ENCODE measurements at regions not wholly inside any gene's neighbourhood (a gene's known extent, or its start where the extent isn't known, plus 50 kb on each side); places are given as distances from the start of the nearest gene placed in this dataset.

GRCh38 chr2:18484625-18485024, 75.8 kb downstream of the RDH14 start:
- dilution Hi-C loops (cut with HindIII; ENCODE audit: low sequenced_read_pairs, unreplicated experiment) = no loop called here

More at GRCh38 chr2:18484625-18485024, 75.8 kb downstream of the RDH14 start:
- Histone ChIP-seq H3K9ac (ENCODE audit: low read depth, low read length) (no peak overlapping the region), H4K20me1 (ENCODE audit: insufficient read depth, low read length) (no peaks in the 10 kb centered on the region), H2AK5ac (ENCODE audit: low read depth, low read length) (no peak overlapping the region), H4K5ac (ENCODE audit: low read depth, low read length) (no peak overlapping the region), H2AK9ac (replicated peaks; ENCODE audit: low read depth, low read length, poor library complexity) (no peak overlapping the region), H3K27ac (ENCODE audit: insufficient read depth, low read length) (no peak overlapping the region), H3K79me1 (ENCODE audit: low read depth in 1 of 2, low read length in 2 of 2) (no peaks in the 10 kb centered on the region), H2BK15ac (ENCODE audit: low read depth, low read length) (no peak overlapping the region), H3K9me3 (ENCODE audit: control insufficient read depth, insufficient read depth, low read length) (no peaks in the 10 kb centered on the region), H2AFZ (replicated peaks; ENCODE audit: low read length, poor library complexity) (no peak overlapping the region), H3K4ac (ENCODE audit: low read depth, low read length) (no peak overlapping the region), H2BK20ac (ENCODE audit: low read depth, low read length) (no peak overlapping the region), H3K56ac (ENCODE audit: extremely low read depth, insufficient read depth, low read length) (no peak overlapping the region), H4K91ac (ENCODE audit: insufficient read depth, low read depth, low read length) (no peak overlapping the region), H3K4me1 (ENCODE audit: control insufficient read depth, insufficient read depth, low read length) (no peaks in the 10 kb centered on the region; the same call in 1 of the 2 replicates), H3K4me3 (ENCODE audit: insufficient read depth, low read depth, low read length) (no peak overlapping the region), H3K14ac (replicated peaks; ENCODE audit: low read depth, low read length) (no peak overlapping the region), H2BK5ac (ENCODE audit: low read depth, low read length, poor library complexity, severe bottlenecking) (no peak overlapping the region), H3K23ac (ENCODE audit: low read depth, low read length) (no peak overlapping the region), H2BK120ac (ENCODE audit: low read depth, low read length) (no peak overlapping the region), H3K18ac (ENCODE audit: low read depth, low read length) (no peak overlapping the region), H3K36me3 (ENCODE audit: control insufficient read depth, insufficient read depth, low read length) (no peaks in the 10 kb centered on the region), H3K9me1 (ENCODE audit: insufficient read depth, low read length) (no peaks in the 10 kb centered on the region; the same call in 1 of the 2 replicates), H3K4me2 (ENCODE audit: low read depth, low read length) (no peak overlapping the region), H3K27me3 (ENCODE audit: control insufficient read depth, insufficient read depth, low read length) (no peaks in the 10 kb centered on the region), H4K8ac (ENCODE audit: low read depth in 2 of 2, low read length in 2 of 2) (no peak overlapping the region)
- no peak for TF ChIP-seq CHD1 (IDR thresholded peaks at IDR 0.05; ENCODE audit: low read depth, low read length)
- TF ChIP-seq MXI1 (IDR thresholded peaks at IDR 0.05; ENCODE audit: borderline replicate concordance, low read depth, low read length) = no peak
- no peak for TF ChIP-seq BHLHE40 (IDR thresholded peaks at IDR 0.05; ENCODE audit: low read depth, low read length)
- no peak for TF ChIP-seq MAZ (IDR thresholded peaks at IDR 0.05; ENCODE audit: borderline replicate concordance, low read depth, low read length)
- no peak for TF ChIP-seq MAFK (IDR thresholded peaks at IDR 0.05; ENCODE audit: low read depth, low read length)
- no peak for TF ChIP-seq USF2 (IDR thresholded peaks at IDR 0.05; ENCODE audit: low read depth, low read length)
- TF ChIP-seq CTCF (conservative IDR thresholded peaks at IDR 0.05; ENCODE audit: low read depth, low read length) = no peak
- TF ChIP-seq ELK1 (IDR thresholded peaks at IDR 0.05; ENCODE audit: borderline replicate concordance, low read depth, low read length) = no peak
- no peak for TF ChIP-seq NFE2L2 (IDR thresholded peaks at IDR 0.05; ENCODE audit: low read depth, low read length)
- TF ChIP-seq RFX5 (IDR thresholded peaks at IDR 0.05; ENCODE audit: low read depth, low read length) = no peak
- ChIA-PET CTCF (no interaction called here), POLR2A (ENCODE audit: unreplicated experiment) (no interaction called here)
- intact Hi-C loops (cut with micrococcal nuclease) (no loop called here), in situ Hi-C loops (cut with MboI; ENCODE audit: low sequenced_read_pairs) (no loop called here)
- DNase-seq (no peak), ATAC-seq (ENCODE audit: low read depth) (no peak)
- no TSS peak for BruUV-seq (replicated peaks)

All from IMR-90 (cell line).